Transverse colon (tissue), 4 donors: ENCODE measurements at regions not wholly inside any gene's neighbourhood (a gene's known extent, or its start where the extent isn't known, plus 50 kb on each side); places are given as distances from the start of the nearest gene placed in this dataset.

Experiments
- CTCF ChIP-seq, 5 experiments: fragments of 200-600 bp in 3 of 5; fragments of 450-650 bp in 2 of 5; sonication (generic) in 3 of 5; IDR thresholded peaks; 1 replicate in 2 of 5; 2 replicates in 3 of 5; pipeline ENCODE4 v1.5.1; 2016 to 2017; ENCODE audit warnings: antibody characterized with exemption in 5 of 5, inconsistent platforms in 3 of 5, mild to moderate bottlenecking in 2 of 5, moderate library complexity in 1 of 5
- EP300 ChIP-seq: sonication (generic); formaldehyde crosslinking; IDR thresholded peaks from one replicate; pipeline ENCODE4 v1.6.1; 2017; ENCODE audit warnings: antibody characterized with exemption, low read depth
- POLR2A ChIP-seq: fragments of 450-650 bp; IDR thresholded peaks from one replicate; pipeline ENCODE4 v1.6.1; 2016; ENCODE audit warnings: antibody characterized with exemption, mild to moderate bottlenecking, moderate library complexity
- POLR2AphosphoS5 ChIP-seq, 3 donors: sonication (generic); formaldehyde crosslinking; IDR thresholded peaks; one replicate each; pipeline ENCODE4 v1.6.1; 2016; ENCODE audit warnings: antibody characterized with exemption in 3 of 3

- TF ChIP-seq CTCF (IDR thresholded peaks at IDR 0.05) (no peak), POLR2A (no peak), POLR2AphosphoS5 (IDR thresholded peaks at IDR 0.05) (no peak), EP300 (no peak)
Measured at GRCh38 chrX:122517786-122518185, 666.3 kb upstream of the GRIA3 start.
